GM03348 (cell line): ENCODE measurements at regions not wholly inside any gene's neighbourhood (a gene's known extent, or its start where the extent isn't known, plus 50 kb on each side); places are given as distances from the start of the nearest gene placed in this dataset.
"Not testable (repeated sequence)": the region's sequence is repeated elsewhere in the genome, so short reads cannot be mapped to it uniquely, and the experiment has no call there.

Source experiments
- DNase-seq: peaks from one replicate; pipeline ENCODE4 v3.0.0; 2012; ENCODE audit warnings: low spot score

- no peak for DNase-seq
These were observed 477.1 kb downstream of the BRD1 start for GRCh38 chr22:49350441-49351121.

- no peak for DNase-seq
These were observed 477.8 kb downstream of the BRD1 start for GRCh38 chr22:49349841-49350381.

- DNase-seq = no peak
These were observed 478.4 kb downstream of the BRD1 start for GRCh38 chr22:49349181-49349835.

- no peak for DNase-seq
These were observed 479.0 kb downstream of the BRD1 start for GRCh38 chr22:49348631-49349030.

GRCh38 chr22:49347376-49347775, 480.3 kb downstream of the BRD1 start:
- no peak for DNase-seq

- DNase-seq = no peak
These were observed 481.8 kb downstream of the BRD1 start for GRCh38 chr22:49345896-49346295.

GRCh38 chr22:49344656-49345055, 483.0 kb downstream of the BRD1 start:
- DNase-seq = no peak

- DNase-seq = no peak
These were observed 483.5 kb downstream of the BRD1 start for GRCh38 chr22:49344161-49344560.

GRCh38 chr22:49340406-49340805, 487.3 kb downstream of the BRD1 start:
- no peak for DNase-seq

GRCh38 chr22:49336483-49336882, 491.2 kb downstream of the BRD1 start:
- not testable (repeated sequence) for DNase-seq

GRCh38 chr22:49334976-49335375, 492.7 kb downstream of the BRD1 start:
- DNase-seq = peak; percentile 4

- DNase-seq = peak; percentile 1
These were observed 493.3 kb downstream of the BRD1 start for GRCh38 chr22:49334449-49334789.

- DNase-seq = no peak
These were observed 494.5 kb downstream of the BRD1 start for GRCh38 chr22:49333206-49333605.

GRCh38 chr22:49332691-49333090, 495.0 kb downstream of the BRD1 start:
- DNase-seq = no peak

GRCh38 chr22:49331878-49332277, 495.8 kb downstream of the BRD1 start:
- DNase-seq = peak; percentile 2

GRCh38 chr22:49331223-49331815, 496.4 kb downstream of the BRD1 start:
- DNase-seq = peak; percentile 1

GRCh38 chr22:49330421-49331222, 497.1 kb downstream of the BRD1 start:
- peak; percentile 4 for DNase-seq

- DNase-seq = peak; percentile 1
These were observed 498.0 kb downstream of the BRD1 start for GRCh38 chr22:49329636-49330035.

- peak; percentile 1 for DNase-seq
These were observed 498.9 kb downstream of the BRD1 start for GRCh38 chr22:49328630-49329405.

GRCh38 chr22:49328118-49328475, 499.6 kb downstream of the BRD1 start:
- DNase-seq = peak; percentile 2

- DNase-seq = peak; percentile 2
These were observed 500.1 kb downstream of the BRD1 start for GRCh38 chr22:49327411-49328117.
